Astrocyte (in vitro differentiated cells and primary cell): ENCODE measurements at regions not wholly inside any gene's neighbourhood (a gene's known extent, or its start where the extent isn't known, plus 50 kb on each side); places are given as distances from the start of the nearest gene placed in this dataset.

Experiments
- DNase-seq: peaks from one replicate; pipeline ENCODE4 v3.0.0-alpha.2; 2010; ENCODE audit warnings: low read depth
- FAIRE-seq: peaks from 2 replicates; lab custom pipeline; 2011; peaks lifted over from hg19 to GRCh38; lab: Jason Lieb, UNC
- H2AFZ ChIP-seq: 2 replicates; pipeline ENCODE4 v1.6.0; 2012; ENCODE audit warnings: low read depth, low read length, inconsistent platforms
- H3K27ac ChIP-seq: 2 replicates; pipeline ENCODE4 v1.5.1; 2011; ENCODE audit warnings: low read depth, low read length, inconsistent platforms
- H3K27me3 ChIP-seq: 2 replicates; pipeline ENCODE4 v1.6.0; 2011; ENCODE audit warnings: low read length, inconsistent platforms; ENCODE audit not compliant: insufficient read depth
- H3K36me3 ChIP-seq: 2 replicates; pipeline ENCODE4 v1.5.1; 2011; ENCODE audit warnings: low read length, inconsistent platforms; ENCODE audit not compliant: insufficient read depth
- H3K4me1 ChIP-seq: 2 replicates; pipeline ENCODE4 v1.5.1; 2011; ENCODE audit warnings: low read length, inconsistent platforms; ENCODE audit not compliant: insufficient read depth
- H3K4me2 ChIP-seq: 2 replicates; pipeline ENCODE4 v1.6.0; 2012; ENCODE audit warnings: low read length, inconsistent platforms
- H3K4me3 ChIP-seq: 2 replicates; pipeline ENCODE4 v1.5.1; 2011; ENCODE audit warnings: low read depth, mild to moderate bottlenecking, low read length, inconsistent platforms; ENCODE audit not compliant: insufficient read depth
- H3K79me2 ChIP-seq: 2 replicates; pipeline ENCODE4 v1.6.0; 2012; ENCODE audit warnings: mild to moderate bottlenecking, low read length, inconsistent platforms; ENCODE audit not compliant: insufficient read depth
- H3K9ac ChIP-seq: 2 replicates; pipeline ENCODE4 v1.6.0; 2012; ENCODE audit warnings: mild to moderate bottlenecking, low read length, inconsistent platforms
- H3K9me3 ChIP-seq: 2 replicates; pipeline ENCODE4 v1.5.1; 2012; ENCODE audit warnings: low read depth, mild to moderate bottlenecking, low read length, inconsistent platforms; ENCODE audit not compliant: insufficient read depth
- H4K20me1 ChIP-seq: 2 replicates; pipeline ENCODE4 v1.6.0; 2012; ENCODE audit warnings: low read length, inconsistent platforms; ENCODE audit not compliant: insufficient read depth
- H3K27ac Mint-ChIP-seq: one replicate; pipeline ENCODE4 v1.8.0; 2021; ENCODE audit warnings: mild to moderate bottlenecking, mixed read lengths; ENCODE audit not compliant: unreplicated experiment
- H3K27me3 Mint-ChIP-seq: one replicate; pipeline ENCODE4 v1.8.0; 2021; ENCODE audit warnings: low read depth, mixed read lengths; ENCODE audit not compliant: unreplicated experiment
- H3K36me3 Mint-ChIP-seq: one replicate; pipeline ENCODE4 v1.8.0; 2021; ENCODE audit warnings: low read depth, mixed read lengths; ENCODE audit not compliant: unreplicated experiment
- H3K4me1 Mint-ChIP-seq: one replicate; pipeline ENCODE4 v1.8.0; 2021; ENCODE audit warnings: low read depth, mixed read lengths; ENCODE audit not compliant: unreplicated experiment
- H3K4me3 Mint-ChIP-seq: one replicate; pipeline ENCODE4 v1.8.0; 2021; ENCODE audit warnings: mild to moderate bottlenecking, moderate library complexity, mixed read lengths; ENCODE audit not compliant: unreplicated experiment
- H3K9me3 Mint-ChIP-seq: one replicate; pipeline ENCODE4 v1.8.0; 2021; ENCODE audit warnings: mild to moderate bottlenecking, mixed read lengths; ENCODE audit not compliant: unreplicated experiment
- EZH2 ChIP-seq: IDR thresholded peaks from 2 replicates; pipeline ENCODE4 v1.6.1; 2012; ENCODE audit warnings: mild to moderate bottlenecking, low read length, inconsistent platforms; ENCODE audit not compliant: insufficient read depth
- TF ChIP-seq, protein P1 (sequence below): IDR thresholded peaks from 2 replicates; pipeline ENCODE4 v1.5.1; 2011; ENCODE audit warnings: low read depth, mild to moderate bottlenecking, inconsistent platforms, low read length, moderate library complexity; ENCODE audit not compliant: insufficient read depth

DNA sequence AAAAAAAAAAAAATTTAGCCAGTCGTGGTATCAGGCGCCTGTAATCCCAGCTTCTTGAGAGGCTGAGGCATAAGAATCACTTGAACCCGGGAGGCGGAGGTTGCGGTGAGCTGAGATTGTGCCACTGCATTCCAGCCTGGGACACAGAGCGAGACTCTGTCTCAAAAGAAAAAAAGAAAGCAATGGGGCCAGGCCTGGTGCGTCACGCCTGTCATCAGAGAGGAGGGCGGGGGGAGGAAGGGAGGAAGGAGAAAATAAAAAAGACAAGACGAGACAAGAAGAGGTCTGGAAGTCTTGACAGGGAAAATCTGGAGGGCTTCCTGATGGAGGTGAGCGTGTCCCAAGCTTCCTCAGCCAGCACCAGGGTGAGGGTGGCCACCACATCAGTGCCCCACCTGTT, 54.9 kb upstream of the PTPRS start:
- Mint-ChIP-seq H3K4me1 (peaks cover 4% of the 10 kb centered on the region), H3K27ac (no peak overlapping the region), H3K36me3 (no peaks in the 10 kb centered on the region), H3K4me3 (no peak overlapping the region), H3K27me3 (peaks cover 64% of the 10 kb centered on the region), H3K9me3 (no peaks in the 10 kb centered on the region)
- H3K9ac ChIP-seq, result no peak overlapping the region
- FAIRE-seq (no peak), DNase-seq (no peak)
- H3K4me1 ChIP-seq, result no peaks in the 10 kb centered on the region
- H3K27me3 ChIP-seq, result peaks cover 57% of the 10 kb centered on the region
- H3K4me2 ChIP-seq, result no peak overlapping the region
- no peaks in the 10 kb centered on the region for H4K20me1 ChIP-seq
- no peaks in the 10 kb centered on the region for H3K9me3 ChIP-seq
- TF ChIP-seq, protein P1, sequence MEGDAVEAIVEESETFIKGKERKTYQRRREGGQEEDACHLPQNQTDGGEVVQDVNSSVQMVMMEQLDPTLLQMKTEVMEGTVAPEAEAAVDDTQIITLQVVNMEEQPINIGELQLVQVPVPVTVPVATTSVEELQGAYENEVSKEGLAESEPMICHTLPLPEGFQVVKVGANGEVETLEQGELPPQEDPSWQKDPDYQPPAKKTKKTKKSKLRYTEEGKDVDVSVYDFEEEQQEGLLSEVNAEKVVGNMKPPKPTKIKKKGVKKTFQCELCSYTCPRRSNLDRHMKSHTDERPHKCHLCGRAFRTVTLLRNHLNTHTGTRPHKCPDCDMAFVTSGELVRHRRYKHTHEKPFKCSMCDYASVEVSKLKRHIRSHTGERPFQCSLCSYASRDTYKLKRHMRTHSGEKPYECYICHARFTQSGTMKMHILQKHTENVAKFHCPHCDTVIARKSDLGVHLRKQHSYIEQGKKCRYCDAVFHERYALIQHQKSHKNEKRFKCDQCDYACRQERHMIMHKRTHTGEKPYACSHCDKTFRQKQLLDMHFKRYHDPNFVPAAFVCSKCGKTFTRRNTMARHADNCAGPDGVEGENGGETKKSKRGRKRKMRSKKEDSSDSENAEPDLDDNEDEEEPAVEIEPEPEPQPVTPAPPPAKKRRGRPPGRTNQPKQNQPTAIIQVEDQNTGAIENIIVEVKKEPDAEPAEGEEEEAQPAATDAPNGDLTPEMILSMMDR, result no peak
- no peak for TF ChIP-seq EZH2
- no peak overlapping the region for H2AFZ ChIP-seq
- no peak overlapping the region for H3K27ac ChIP-seq
- H3K36me3 ChIP-seq, result no peaks in the 10 kb centered on the region
- H3K4me3 ChIP-seq, result no peak overlapping the region
- H3K79me2 ChIP-seq, result no peaks in the 10 kb centered on the region

DNA sequence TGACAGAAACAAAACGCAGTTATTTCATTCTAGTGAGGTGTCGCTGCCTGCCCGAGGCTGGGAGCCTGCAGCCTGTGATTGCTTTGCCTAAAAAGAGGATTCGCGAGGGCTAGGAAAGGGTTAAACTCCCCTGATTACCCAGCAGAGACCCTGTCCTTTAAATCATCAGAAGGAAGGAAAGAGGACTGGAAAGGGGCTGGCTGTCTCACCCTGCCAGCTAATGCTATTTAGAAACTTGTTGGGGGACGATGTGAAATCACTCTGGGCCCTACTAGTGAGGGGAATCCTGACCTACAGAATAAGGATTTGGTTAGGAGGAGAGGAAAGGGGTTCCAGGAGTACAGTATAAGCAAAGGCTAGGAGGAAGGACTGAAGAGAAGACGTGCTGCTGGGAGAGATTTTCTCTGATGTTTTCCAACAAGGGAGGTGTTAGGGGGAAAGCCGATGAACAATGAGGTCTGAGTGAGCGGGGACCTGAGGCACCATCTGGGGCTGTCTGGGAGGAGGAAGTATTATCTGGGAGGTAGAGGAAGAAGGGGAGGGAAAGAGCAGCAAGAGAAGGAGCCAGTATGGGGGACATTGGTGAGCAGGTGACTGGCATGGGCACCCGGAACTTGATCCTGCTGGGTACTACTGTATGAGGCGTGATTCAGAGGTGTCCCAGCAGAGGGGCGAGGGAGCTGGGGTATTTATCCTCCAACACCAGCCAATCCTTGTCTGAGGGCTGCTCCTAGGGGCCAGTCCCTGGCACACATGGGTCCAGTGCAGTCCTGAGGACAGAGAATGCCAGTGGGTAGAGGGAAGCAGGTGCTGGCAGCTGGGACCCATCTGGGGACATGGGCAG, 55.7 kb upstream of the PTPRS start:
- H3K4me2 ChIP-seq, result no peak overlapping the region
- Mint-ChIP-seq H3K36me3 (no peaks in the 10 kb centered on the region), H3K27me3 (peaks cover 65% of the 10 kb centered on the region), H3K4me3 (no peak overlapping the region), H3K9me3 (no peaks in the 10 kb centered on the region), H3K4me1 (peaks cover 4% of the 10 kb centered on the region), H3K27ac (no peak overlapping the region)
- no peaks in the 10 kb centered on the region for H4K20me1 ChIP-seq
- no peak overlapping the region for H3K4me3 ChIP-seq
- H3K4me1 ChIP-seq, result no peaks in the 10 kb centered on the region
- TF ChIP-seq, protein P1, result no peak
- no peak for TF ChIP-seq EZH2
- H3K9me3 ChIP-seq, result no peaks in the 10 kb centered on the region
- no peak overlapping the region for H2AFZ ChIP-seq
- no peak overlapping the region for H3K9ac ChIP-seq
- FAIRE-seq (no peak), DNase-seq (no peak)
- no peak overlapping the region for H3K27ac ChIP-seq
- peaks cover 60% of the 10 kb centered on the region for H3K27me3 ChIP-seq
- no peaks in the 10 kb centered on the region for H3K79me2 ChIP-seq
- H3K36me3 ChIP-seq, result no peaks in the 10 kb centered on the region

DNA sequence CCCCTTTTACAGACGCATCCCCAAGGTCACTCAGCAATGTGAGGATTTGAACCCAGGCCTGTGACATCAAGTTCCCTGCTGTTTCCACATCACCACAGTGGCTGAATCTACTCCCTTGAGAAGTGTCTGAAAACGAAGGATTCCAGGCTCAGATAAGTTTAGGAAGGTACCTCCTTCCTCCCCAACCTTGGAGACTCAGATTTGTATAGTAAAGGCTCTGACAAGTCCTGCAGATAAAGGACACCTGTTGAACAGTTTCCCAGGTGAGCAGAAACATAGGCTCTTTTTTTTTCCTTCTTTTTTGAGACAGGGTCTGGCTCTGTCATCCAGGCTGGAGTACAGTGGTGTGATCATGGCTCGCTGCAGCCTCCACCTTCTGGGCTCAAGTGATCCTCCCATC, 56.4 kb upstream of the PTPRS start:
- DNase-seq (no peak), FAIRE-seq (no peak)
- TF ChIP-seq, protein P1, result no peak
- TF ChIP-seq EZH2, result no peak
- Histone ChIP-seq H3K4me2 (no peak overlapping the region), H4K20me1 (no peaks in the 10 kb centered on the region), H3K27ac (no peak overlapping the region), H3K79me2 (no peaks in the 10 kb centered on the region), H3K9me3 (no peaks in the 10 kb centered on the region), H3K9ac (no peak overlapping the region), H3K4me1 (no peaks in the 10 kb centered on the region), H2AFZ (no peak overlapping the region), H3K27me3 (peaks cover 60% of the 10 kb centered on the region), H3K36me3 (no peaks in the 10 kb centered on the region), H3K4me3 (no peak overlapping the region)
- Mint-ChIP-seq H3K4me3 (no peak overlapping the region), H3K27me3 (peaks cover 59% of the 10 kb centered on the region), H3K4me1 (peaks cover 4% of the 10 kb centered on the region), H3K9me3 (no peaks in the 10 kb centered on the region), H3K27ac (no peak overlapping the region), H3K36me3 (no peaks in the 10 kb centered on the region)
